HG02870 (cell line): ENCODE measurements at regions not wholly inside any gene's neighbourhood (a gene's known extent, or its start where the extent isn't known, plus 50 kb on each side); places are given as distances from the start of the nearest gene placed in this dataset.

Experiments used
- ATAC-seq: cut with Tn5 transposase; IDR thresholded peaks from one replicate; pipeline ENCODE4 v1.9.1; 2021; ENCODE audit warnings: mild to moderate bottlenecking, moderate library complexity; ENCODE audit not compliant: unreplicated experiment

GRCh38 chr5:57857696-57858095 is 375.1 kb upstream of the ACTBL2 start:
- no peak for ATAC-seq

- no peak for ATAC-seq
Observed at GRCh38 chr5:57855831-57856230, 373.2 kb upstream of the ACTBL2 start.

- no peak for ATAC-seq
Observed at GRCh38 chr5:57853929-57854697, 371.5 kb upstream of the ACTBL2 start.

- ATAC-seq: no peak
Observed at GRCh38 chr5:57850109-57850508, 367.5 kb upstream of the ACTBL2 start.

- ATAC-seq: no peak
Observed at GRCh38 chr5:57845025-57845424, 362.4 kb upstream of the ACTBL2 start.

- no peak for ATAC-seq
Observed at GRCh38 chr5:57844410-57844809, 361.8 kb upstream of the ACTBL2 start.

- no peak for ATAC-seq
Observed at GRCh38 chr5:57843059-57843367, 360.4 kb upstream of the ACTBL2 start.

GRCh38 chr5:57842364-57843058 is 359.9 kb upstream of the ACTBL2 start:
- no peak for ATAC-seq

- ATAC-seq: no peak
Observed at GRCh38 chr5:57841676-57842363, 359.2 kb upstream of the ACTBL2 start.

- ATAC-seq: no peak
Observed at GRCh38 chr5:57839437-57840079, 356.9 kb upstream of the ACTBL2 start.

- no peak for ATAC-seq
Observed at GRCh38 chr5:57839025-57839424, 356.4 kb upstream of the ACTBL2 start.

- no peak for ATAC-seq
Observed at GRCh38 chr5:57836921-57837320, 354.3 kb upstream of the ACTBL2 start.

GRCh38 chr5:57836331-57836730 is 353.7 kb upstream of the ACTBL2 start:
- ATAC-seq: no peak

GRCh38 chr5:57834829-57835608 is 352.4 kb upstream of the ACTBL2 start:
- ATAC-seq: no peak

- no peak for ATAC-seq
Observed at GRCh38 chr5:57833489-57833888, 350.9 kb upstream of the ACTBL2 start.

- no peak for ATAC-seq
Observed at GRCh38 chr5:57832875-57833274, 350.3 kb upstream of the ACTBL2 start.

GRCh38 chr5:57831932-57832331 is 349.3 kb upstream of the ACTBL2 start:
- ATAC-seq: no peak

- ATAC-seq: no peak
Observed at GRCh38 chr5:57831090-57831489, 348.5 kb upstream of the ACTBL2 start.

- ATAC-seq: no peak
Observed at GRCh38 chr5:57828221-57828620, 345.6 kb upstream of the ACTBL2 start.

- no peak for ATAC-seq
Observed at GRCh38 chr5:57825031-57825686, 342.5 kb upstream of the ACTBL2 start.
